Keratinocyte (primary cell): ENCODE measurements at regions not wholly inside any gene's neighbourhood (a gene's known extent, or its start where the extent isn't known, plus 50 kb on each side); places are given as distances from the start of the nearest gene placed in this dataset.

Experiments
- EZH2 ChIP-seq: IDR thresholded peaks from one replicate; pipeline ENCODE4 v1.6.1; 2012; ENCODE audit warnings: inconsistent platforms, mild to moderate bottlenecking, low read length, moderate library complexity
- TF ChIP-seq, protein P1 (sequence below), 3 experiments: IDR thresholded peaks in 1 of 3; conservative IDR thresholded peaks in 1 of 3; optimal IDR thresholded peaks in 1 of 3; 2 replicates in 2 of 3; 3 replicates in 1 of 3; pipeline versions ENCODE3 to v1.5.1; 2011; ENCODE audit warnings: low read length in 3 of 3, mild to moderate bottlenecking in 3 of 3, moderate library complexity in 2 of 3, control low read depth in 1 of 3, inconsistent platforms in 1 of 3; ENCODE audit not compliant: insufficient read depth in 2 of 3; ENCODE audit errors: extremely low read depth in 1 of 3

- TF ChIP-seq, protein P1, sequence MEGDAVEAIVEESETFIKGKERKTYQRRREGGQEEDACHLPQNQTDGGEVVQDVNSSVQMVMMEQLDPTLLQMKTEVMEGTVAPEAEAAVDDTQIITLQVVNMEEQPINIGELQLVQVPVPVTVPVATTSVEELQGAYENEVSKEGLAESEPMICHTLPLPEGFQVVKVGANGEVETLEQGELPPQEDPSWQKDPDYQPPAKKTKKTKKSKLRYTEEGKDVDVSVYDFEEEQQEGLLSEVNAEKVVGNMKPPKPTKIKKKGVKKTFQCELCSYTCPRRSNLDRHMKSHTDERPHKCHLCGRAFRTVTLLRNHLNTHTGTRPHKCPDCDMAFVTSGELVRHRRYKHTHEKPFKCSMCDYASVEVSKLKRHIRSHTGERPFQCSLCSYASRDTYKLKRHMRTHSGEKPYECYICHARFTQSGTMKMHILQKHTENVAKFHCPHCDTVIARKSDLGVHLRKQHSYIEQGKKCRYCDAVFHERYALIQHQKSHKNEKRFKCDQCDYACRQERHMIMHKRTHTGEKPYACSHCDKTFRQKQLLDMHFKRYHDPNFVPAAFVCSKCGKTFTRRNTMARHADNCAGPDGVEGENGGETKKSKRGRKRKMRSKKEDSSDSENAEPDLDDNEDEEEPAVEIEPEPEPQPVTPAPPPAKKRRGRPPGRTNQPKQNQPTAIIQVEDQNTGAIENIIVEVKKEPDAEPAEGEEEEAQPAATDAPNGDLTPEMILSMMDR (optimal IDR thresholded peaks at IDR 0.05 in 1 of 3, IDR thresholded peaks at IDR 0.05 in 1 of 3, conservative IDR thresholded peaks at IDR 0.05 in 1 of 3; ENCODE audit: extremely low read depth in 1 of 3, insufficient read depth in 2 of 3, low read length in 3 of 3): no peak
- no peak for TF ChIP-seq EZH2
Observed at GRCh38 chr7:79911420-79911819, 223.2 kb upstream of the GNAI1 start.
